RWPE2 (cell line): ENCODE measurements at regions not wholly inside any gene's neighbourhood (a gene's known extent, or its start where the extent isn't known, plus 50 kb on each side); places are given as distances from the start of the nearest gene placed in this dataset.

ENCODE experiments used
- ATAC-seq: fragments of 200-7000 bp; cut with Tn5 transposase; 3 replicates; pipeline ENCODE4 v1.9.1; 2021; ENCODE audit warnings: low read depth
- DNase-seq: peaks from one replicate; pipeline ENCODE4 v3.0.0-alpha.2; 2020; ENCODE audit warnings: low spot score
- H3K27ac ChIP-seq: fragments of 450-650 bp; 2 replicates; pipeline ENCODE4 v1.5.1; 2017; ENCODE audit warnings: mild to moderate bottlenecking; ENCODE audit not compliant: poor library complexity, severe bottlenecking
- H3K27me3 ChIP-seq: fragments of 250-450 bp; sonication (Bioruptor Pico); 2 replicates; pipeline ENCODE4 v1.5.1; 2021; ENCODE audit warnings: mild to moderate bottlenecking, moderate library complexity; ENCODE audit not compliant: insufficient read depth, poor library complexity, severe bottlenecking
- H3K36me3 ChIP-seq: fragments of 250-450 bp; sonication (Bioruptor Pico); 2 replicates; pipeline ENCODE4 v1.5.1; 2020; ENCODE audit warnings: low read depth, mild to moderate bottlenecking, moderate library complexity
- H3K4me1 ChIP-seq: fragments of 250-450 bp; sonication (Bioruptor Pico); 2 replicates; pipeline ENCODE4 v1.5.1; 2021; ENCODE audit warnings: mild to moderate bottlenecking, moderate library complexity; ENCODE audit not compliant: insufficient read depth, poor library complexity, severe bottlenecking
- H3K4me3 ChIP-seq: fragments of 250-450 bp; sonication (Bioruptor Pico); 2 replicates; pipeline ENCODE4 v1.5.1; 2021; ENCODE audit warnings: mild to moderate bottlenecking, moderate library complexity; ENCODE audit not compliant: severe bottlenecking
- H3K9me3 ChIP-seq: fragments of 250-450 bp; sonication (Bioruptor Pico); 2 replicates; pipeline ENCODE4 v1.5.1; 2021; ENCODE audit warnings: mild to moderate bottlenecking, moderate library complexity; ENCODE audit not compliant: severe bottlenecking
- CTCF ChIP-seq: fragments of 450-650 bp; IDR thresholded peaks from one replicate; pipeline ENCODE4 v1.5.1; 2017; ENCODE audit warnings: mild to moderate bottlenecking, moderate library complexity; ENCODE audit not compliant: poor library complexity, severe bottlenecking

- TF ChIP-seq CTCF, result no peak
- no peak overlapping the region for H3K27ac ChIP-seq
- peaks cover 16% of the 10 kb centered on the region for H3K27me3 ChIP-seq
- H3K4me1 ChIP-seq, result no peaks in the 10 kb centered on the region
- no peak for DNase-seq
- H3K4me3 ChIP-seq, result no peak overlapping the region
- H3K36me3 ChIP-seq, result no peaks in the 10 kb centered on the region
- no peaks in the 10 kb centered on the region for H3K9me3 ChIP-seq
- no peak for ATAC-seq
Measured at GRCh38 chr13:62085337-62086229, 669.9 kb upstream of the PCDH20 start.

- Histone ChIP-seq H3K27ac (no peak overlapping the region), H3K27me3 (peaks cover 16% of the 10 kb centered on the region), H3K9me3 (no peaks in the 10 kb centered on the region), H3K4me3 (no peak overlapping the region), H3K4me1 (no peaks in the 10 kb centered on the region), H3K36me3 (no peaks in the 10 kb centered on the region)
- no peak for DNase-seq
- no peak for TF ChIP-seq CTCF
- ATAC-seq, result no peak
Measured at GRCh38 chr13:62084728-62085127, 669.1 kb upstream of the PCDH20 start.

- Histone ChIP-seq H3K36me3 (no peaks in the 10 kb centered on the region), H3K27ac (no peak overlapping the region), H3K27me3 (no peaks in the 10 kb centered on the region), H3K4me1 (no peaks in the 10 kb centered on the region), H3K4me3 (no peak overlapping the region), H3K9me3 (no peaks in the 10 kb centered on the region)
- no peak for TF ChIP-seq CTCF
- DNase-seq (no peak), ATAC-seq (no peak)
Measured at GRCh38 chr13:62067821-62068220, 652.2 kb upstream of the PCDH20 start.

DNA sequence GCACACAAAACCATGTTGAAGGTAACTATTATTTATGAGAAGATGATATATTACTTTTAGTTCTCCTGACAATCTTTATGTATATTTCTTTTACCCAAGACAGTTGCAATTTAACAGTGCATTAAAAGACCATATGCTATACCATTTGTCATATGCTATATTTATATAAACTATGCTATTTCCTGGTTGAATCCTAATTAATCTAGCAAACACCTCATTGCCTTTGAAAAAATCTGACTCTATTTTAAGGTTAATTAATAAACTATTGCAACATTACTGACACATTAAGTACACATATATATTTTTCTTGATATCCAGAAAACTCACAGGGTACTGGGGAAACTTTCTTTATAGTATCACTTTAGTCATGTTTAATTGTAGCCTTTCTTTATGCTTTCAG lies 649.4 kb upstream of the PCDH20 start:
- H3K4me3 ChIP-seq, result no peak overlapping the region
- no peak for ATAC-seq

More for the DNA sequence above, 649.4 kb upstream of the PCDH20 start:
- H3K27me3 ChIP-seq, result no peaks in the 10 kb centered on the region
- DNase-seq, result no peak
- H3K9me3 ChIP-seq, result no peaks in the 10 kb centered on the region
- TF ChIP-seq CTCF, result no peak
- no peaks in the 10 kb centered on the region for H3K4me1 ChIP-seq
- no peaks in the 10 kb centered on the region for H3K36me3 ChIP-seq
- H3K27ac ChIP-seq, result no peak overlapping the region
